ENCODE measurements at regions not wholly inside any gene's neighbourhood (a gene's known extent, or its start where the extent isn't known, plus 50 kb on each side); places are given as distances from the start of the nearest gene placed in this dataset.

GRCh38 chr20:39130627-39131026, 168.5 kb downstream of the DHX35 start:
- Histone ChIP-seq H3K4me3 (ENCODE audit: low read depth, low read length) (no peak overlapping the region), H3K36me3 (ENCODE audit: control insufficient read depth in 2 of 2, insufficient read depth in 1 of 2, low read length in 2 of 2) (no peaks in the 10 kb centered on the region), H3K9me3 (ENCODE audit: control insufficient read depth, insufficient read depth, low read depth, low read length) (no peaks in the 10 kb centered on the region), H3K4me1 (ENCODE audit: control insufficient read depth, insufficient read depth, low read length) (no peaks in the 10 kb centered on the region), H3K27ac (ENCODE audit: extremely low read depth, low read depth, low read length) (no peak overlapping the region)
- ChIA-PET CTCF (no interaction called here), POLR2A (no interaction called here)
- no peak for TF ChIP-seq ZNF843 (tag by site-specific recombination; IDR thresholded peaks at IDR 0.05)
- no peak for TF ChIP-seq ZNF549 (tag by site-specific recombination; IDR thresholded peaks at IDR 0.05)
- TF ChIP-seq ZNF777 (tag by site-specific recombination; IDR thresholded peaks at IDR 0.05; ENCODE audit: borderline replicate concordance), result no peak
- no peak for TF ChIP-seq RBAK (tag by site-specific recombination; IDR thresholded peaks at IDR 0.05)
- TF ChIP-seq SP3 (tag by site-specific recombination; IDR thresholded peaks at IDR 0.05), result no peak
- TF ChIP-seq ZNF26 (tag by site-specific recombination; IDR thresholded peaks at IDR 0.05), result no peak
- TF ChIP-seq, protein P1, sequence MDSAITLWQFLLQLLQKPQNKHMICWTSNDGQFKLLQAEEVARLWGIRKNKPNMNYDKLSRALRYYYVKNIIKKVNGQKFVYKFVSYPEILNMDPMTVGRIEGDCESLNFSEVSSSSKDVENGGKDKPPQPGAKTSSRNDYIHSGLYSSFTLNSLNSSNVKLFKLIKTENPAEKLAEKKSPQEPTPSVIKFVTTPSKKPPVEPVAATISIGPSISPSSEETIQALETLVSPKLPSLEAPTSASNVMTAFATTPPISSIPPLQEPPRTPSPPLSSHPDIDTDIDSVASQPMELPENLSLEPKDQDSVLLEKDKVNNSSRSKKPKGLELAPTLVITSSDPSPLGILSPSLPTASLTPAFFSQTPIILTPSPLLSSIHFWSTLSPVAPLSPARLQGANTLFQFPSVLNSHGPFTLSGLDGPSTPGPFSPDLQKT (IDR thresholded peaks at IDR 0.05; ENCODE audit: borderline replicate concordance, low read depth, low read length), result no peak
- no peak for TF ChIP-seq PRDM1 (tag by site-specific recombination; IDR thresholded peaks at IDR 0.05)

GRCh38 chr20:39129523-39129922, 167.4 kb downstream of the DHX35 start:
- no peak overlapping the region for H3K4me3 ChIP-seq (ENCODE audit: low read depth, low read length)
- CTCF ChIA-PET, result interaction anchor here (0.8 kb wide), 1 partner anchor 49 kb away, joined by 3 read pairs; no protein-coding TSS in a partner anchor
- no peak overlapping the region for H3K27ac ChIP-seq (ENCODE audit: extremely low read depth, low read depth, low read length)
- H3K36me3 ChIP-seq (ENCODE audit: control insufficient read depth in 2 of 2, insufficient read depth in 1 of 2, low read length in 2 of 2), result no peaks in the 10 kb centered on the region
- H3K4me1 ChIP-seq (ENCODE audit: control insufficient read depth, insufficient read depth, low read length), result no peaks in the 10 kb centered on the region
- POLR2A ChIA-PET, result no interaction called here
- TF ChIP-seq ZNF501 (tag by site-specific recombination; IDR thresholded peaks at IDR 0.05) (no peak), ZNF426 (tag by site-specific recombination; IDR thresholded peaks at IDR 0.05) (no peak), TRIM28 (IDR thresholded peaks at IDR 0.05; ENCODE audit: borderline replicate concordance, low read length) (no peak)
- H3K9me3 ChIP-seq (ENCODE audit: control insufficient read depth, insufficient read depth, low read depth, low read length), result no peaks in the 10 kb centered on the region

GRCh38 chr20:39124064-39124463, 161.9 kb downstream of the DHX35 start:
- Histone ChIP-seq H3K36me3 (ENCODE audit: control insufficient read depth in 2 of 2, insufficient read depth in 1 of 2, low read length in 2 of 2) (no peaks in the 10 kb centered on the region), H3K4me1 (ENCODE audit: control insufficient read depth, insufficient read depth, low read length) (no peaks in the 10 kb centered on the region), H3K9me3 (ENCODE audit: control insufficient read depth, insufficient read depth, low read depth, low read length) (no peaks in the 10 kb centered on the region), H3K27ac (ENCODE audit: extremely low read depth, low read depth, low read length) (no peak overlapping the region), H3K4me3 (ENCODE audit: low read depth, low read length) (no peak overlapping the region)
- ChIA-PET CTCF (interaction anchor here (0.7 kb wide), 2 partner anchors 8 to 141 kb away, joined by 3 to 4 read pairs; no protein-coding TSS in a partner anchor), POLR2A (no interaction called here)
- TF ChIP-seq ZNF133 (tag by site-specific recombination; IDR thresholded peaks at IDR 0.05) (no peak), ZBTB20 (tag by site-specific recombination; IDR thresholded peaks at IDR 0.05) (no peak), HOXD13 (CRISPR knock-in tag; IDR thresholded peaks at IDR 0.05; ENCODE audit: borderline replicate concordance) (no peak), ZNF585B (tag by site-specific recombination; IDR thresholded peaks at IDR 0.05) (no peak), GLI2 (tag by site-specific recombination; IDR thresholded peaks at IDR 0.05; ENCODE audit: borderline replicate concordance, low read depth) (no peak), ZNF184 (tag by site-specific recombination; IDR thresholded peaks at IDR 0.05) (no peak), HOXA7 (CRISPR knock-in tag; IDR thresholded peaks at IDR 0.05; ENCODE audit: borderline replicate concordance) (no peak), ZNF26 (tag by site-specific recombination; IDR thresholded peaks at IDR 0.05) (no peak), ZNF560 (tag by site-specific recombination; IDR thresholded peaks at IDR 0.05; ENCODE audit: borderline replicate concordance) (no peak), IKZF3 (tag by site-specific recombination; IDR thresholded peaks at IDR 0.05) (no peak), ZNF791 (tag by site-specific recombination; IDR thresholded peaks at IDR 0.05) (no peak), ZNF221 (tag by site-specific recombination; IDR thresholded peaks at IDR 0.05; ENCODE audit: borderline replicate concordance) (no peak), ZBTB1 (tag by site-specific recombination; IDR thresholded peaks at IDR 0.05) (no peak), ZNF664 (tag by site-specific recombination; IDR thresholded peaks at IDR 0.05) (no peak), ZNF473 (tag by site-specific recombination; IDR thresholded peaks at IDR 0.05) (no peak), KLF16 (tag by site-specific recombination; IDR thresholded peaks at IDR 0.05) (no peak), ZNF623 (tag by site-specific recombination; IDR thresholded peaks at IDR 0.05) (no peak)
- TF ChIP-seq, protein P2, sequence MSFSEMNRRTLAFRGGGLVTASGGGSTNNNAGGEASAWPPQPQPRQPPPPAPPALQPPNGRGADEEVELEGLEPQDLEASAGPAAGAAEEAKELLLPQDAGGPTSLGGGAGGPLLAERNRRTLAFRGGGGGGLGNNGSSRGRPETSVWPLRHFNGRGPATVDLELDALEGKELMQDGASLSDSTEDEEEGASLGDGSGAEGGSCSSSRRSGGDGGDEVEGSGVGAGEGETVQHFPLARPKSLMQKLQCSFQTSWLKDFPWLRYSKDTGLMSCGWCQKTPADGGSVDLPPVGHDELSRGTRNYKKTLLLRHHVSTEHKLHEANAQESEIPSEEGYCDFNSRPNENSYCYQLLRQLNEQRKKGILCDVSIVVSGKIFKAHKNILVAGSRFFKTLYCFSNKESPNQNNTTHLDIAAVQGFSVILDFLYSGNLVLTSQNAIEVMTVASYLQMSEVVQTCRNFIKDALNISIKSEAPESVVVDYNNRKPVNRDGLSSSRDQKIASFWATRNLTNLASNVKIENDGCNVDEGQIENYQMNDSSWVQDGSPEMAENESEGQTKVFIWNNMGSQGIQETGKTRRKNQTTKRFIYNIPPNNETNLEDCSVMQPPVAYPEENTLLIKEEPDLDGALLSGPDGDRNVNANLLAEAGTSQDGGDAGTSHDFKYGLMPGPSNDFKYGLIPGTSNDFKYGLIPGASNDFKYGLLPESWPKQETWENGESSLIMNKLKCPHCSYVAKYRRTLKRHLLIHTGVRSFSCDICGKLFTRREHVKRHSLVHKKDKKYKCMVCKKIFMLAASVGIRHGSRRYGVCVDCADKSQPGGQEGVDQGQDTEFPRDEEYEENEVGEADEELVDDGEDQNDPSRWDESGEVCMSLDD (tag by site-specific recombination; IDR thresholded peaks at IDR 0.05), result no peak

Data from HEK293 (cell line).